H1 (cell line): ENCODE measurements at regions not wholly inside any gene's neighbourhood (a gene's known extent, or its start where the extent isn't known, plus 50 kb on each side); places are given as distances from the start of the nearest gene placed in this dataset.

ENCODE experiments used
- CTCF ChIA-PET: fragments of 300-600 bp; sonication (Branson Sonifier 250); formaldehyde crosslinking; loops from one replicate; lab custom pipeline; 2021; ENCODE audit not compliant: partially characterized antibody; lab: Charles Lee
- POLR2A ChIA-PET: fragments of 300-600 bp; sonication (Branson Sonifier 250); formaldehyde crosslinking; loops from one replicate; lab custom pipeline; 2021; ENCODE audit warnings: inconsistent platforms; ENCODE audit not compliant: partially characterized antibody; lab: Charles Lee
- DNase-seq, 2 experiments: peaks; one replicate each; pipeline versions ENCODE4 v3.0.0 to v3.0.0-alpha.2; 2010 to 2022; ENCODE audit warnings: low spot score in 2 of 2, low read depth in 1 of 2, mixed read lengths in 1 of 2
- FAIRE-seq: peaks from 2 replicates; lab custom pipeline; 2011; peaks lifted over from hg19 to GRCh38; lab: Jason Lieb, UNC
- H2AFZ ChIP-seq: 2 replicates; pipeline ENCODE4 v1.8.1; 2012; ENCODE audit warnings: low read length, inconsistent platforms
- H2AK5ac ChIP-seq: 2 replicates; pipeline ENCODE4 v1.6.1; 2013; ENCODE audit warnings: low read depth, low read length
- H2BK120ac ChIP-seq: replicated peaks from 2 replicates; pipeline ENCODE3; 2013; ENCODE audit warnings: low read depth, low read length, inconsistent platforms
- H2BK12ac ChIP-seq: 2 replicates; pipeline ENCODE4 v1.6.1; 2013; ENCODE audit warnings: low read depth, low read length
- H2BK15ac ChIP-seq: 2 replicates; pipeline ENCODE4 v1.6.1; 2013; ENCODE audit warnings: low read length
- H2BK20ac ChIP-seq: 2 replicates; pipeline ENCODE4 v1.6.1; 2013; ENCODE audit warnings: low read length
- H2BK5ac ChIP-seq: 2 replicates; pipeline ENCODE4 v1.6.1; 2013; ENCODE audit warnings: low read depth, low read length
- H3K14ac ChIP-seq: 2 replicates; pipeline ENCODE4 v1.6.1; 2013; ENCODE audit warnings: inconsistent platforms; ENCODE audit not compliant: insufficient read length
- H3K18ac ChIP-seq: 2 replicates; pipeline ENCODE4 v1.6.1; 2013; ENCODE audit warnings: low read length; ENCODE audit errors: extremely low read depth
- H3K23ac ChIP-seq: 2 replicates; pipeline ENCODE4 v1.6.1; 2013; ENCODE audit warnings: inconsistent platforms; ENCODE audit not compliant: insufficient read length
- H3K23me2 ChIP-seq: 2 replicates; pipeline ENCODE4 v1.6.1; 2013; ENCODE audit warnings: low read depth, low read length
- H3K27ac ChIP-seq: 2 replicates; pipeline ENCODE4 v1.6.1; 2011; ENCODE audit warnings: low read depth, low read length, inconsistent platforms
- H3K27me3 ChIP-seq, 4 experiments: replicated peaks in 1 of 4; 1 replicate in 1 of 4; 2 replicates in 3 of 4; pipeline versions ENCODE4 v1.6.1 to v1.8.1; 2011 to 2013; ENCODE audit warnings: low read length in 3 of 4, mild to moderate bottlenecking in 3 of 4, inconsistent platforms in 2 of 4, mixed read lengths in 2 of 4, moderate library complexity in 1 of 4; ENCODE audit not compliant: control insufficient read depth in 3 of 4, insufficient read depth in 3 of 4; ENCODE audit errors: extremely low read depth in 1 of 4
- H3K36me3 ChIP-seq, 4 experiments: 2 replicates each; pipeline versions ENCODE4 v1.6.1 to v1.8.1; 2011 to 2013; ENCODE audit warnings: mild to moderate bottlenecking in 4 of 4, low read length in 3 of 4, moderate library complexity in 2 of 4, control low read depth in 1 of 4, inconsistent platforms in 1 of 4; ENCODE audit not compliant: insufficient read depth in 4 of 4, control insufficient read depth in 2 of 4
- H3K4ac ChIP-seq: replicated peaks from 2 replicates; pipeline ENCODE3; 2013; ENCODE audit warnings: low read length, low read depth, mixed read lengths, inconsistent platforms; ENCODE audit not compliant: insufficient read length
- H3K4me1 ChIP-seq, 4 experiments: replicated peaks in 1 of 4; 1 replicate in 1 of 4; 2 replicates in 3 of 4; pipeline versions ENCODE4 v1.6.1 to v1.8.1; 2011 to 2013; ENCODE audit warnings: low read length in 3 of 4, inconsistent platforms in 2 of 4, mixed read lengths in 1 of 4; ENCODE audit not compliant: insufficient read depth in 4 of 4, control insufficient read depth in 3 of 4
- H3K4me2 ChIP-seq, 2 experiments: 2 replicates each; pipeline versions ENCODE4 v1.6.1 to v1.8.1; 2011 to 2013; ENCODE audit warnings: low read depth in 2 of 2, low read length in 2 of 2, control low read depth in 1 of 2, inconsistent platforms in 1 of 2, mild to moderate bottlenecking in 1 of 2; ENCODE audit not compliant: insufficient read depth in 1 of 2
- H3K4me3 ChIP-seq, 4 experiments: fragments of 200-600, 300-600 bp in 1 of 4; sonication (generic), shearing (Covaris generic), sonication (Bioruptor Twin) in 1 of 4; 2 replicates each; pipeline versions ENCODE4 v1.5.1 to v1.8.1; 2011 to 2016; ENCODE audit warnings: low read length in 4 of 4, low read depth in 3 of 4, control low read depth in 2 of 4, inconsistent platforms in 2 of 4, mild to moderate bottlenecking in 2 of 4, mixed read lengths in 1 of 4, moderate library complexity in 1 of 4; ENCODE audit not compliant: insufficient read depth in 2 of 4; ENCODE audit errors: extremely low read depth in 1 of 4
- H3K56ac ChIP-seq: replicated peaks from 2 replicates; pipeline ENCODE3; 2013; ENCODE audit warnings: low read depth, mild to moderate bottlenecking, mixed read lengths, low read length, inconsistent platforms; ENCODE audit not compliant: insufficient read length
- H3K79me1 ChIP-seq: 2 replicates; pipeline ENCODE4 v1.6.1; 2013; ENCODE audit warnings: low read depth, low read length, control low read depth
- H3K79me2 ChIP-seq, 2 experiments: 2 replicates each; pipeline versions ENCODE4 v1.6.1 to v1.8.1; 2012 to 2013; ENCODE audit warnings: low read length in 2 of 2, mild to moderate bottlenecking in 2 of 2, inconsistent platforms in 1 of 2; ENCODE audit not compliant: insufficient read depth in 2 of 2, control insufficient read depth in 1 of 2
- H3K9ac ChIP-seq, 4 experiments: replicated peaks in 1 of 4; 1 replicate in 1 of 4; 2 replicates in 3 of 4; pipeline versions ENCODE4 v1.6.1 to v1.8.1; 2011 to 2013; ENCODE audit warnings: low read depth in 3 of 4, low read length in 3 of 4, control low read depth in 2 of 4, mild to moderate bottlenecking in 2 of 4, moderate library complexity in 2 of 4, inconsistent platforms in 1 of 4; ENCODE audit errors: extremely low read depth in 1 of 4
- H3K9me3 ChIP-seq, 2 experiments: 2 replicates each; pipeline versions ENCODE4 v1.6.1 to v1.8.1; 2012 to 2013; ENCODE audit warnings: mild to moderate bottlenecking in 2 of 2, moderate library complexity in 2 of 2, control low read depth in 1 of 2, inconsistent platforms in 1 of 2, low read depth in 1 of 2, low read length in 1 of 2, mixed read lengths in 1 of 2; ENCODE audit not compliant: insufficient read depth in 2 of 2
- H4K20me1 ChIP-seq, 2 experiments: replicated peaks in 1 of 2; 2 replicates each; pipeline versions ENCODE3 to v1.8.1; 2011 to 2013; ENCODE audit warnings: inconsistent platforms in 2 of 2, low read length in 2 of 2, mild to moderate bottlenecking in 1 of 2; ENCODE audit not compliant: insufficient read depth in 2 of 2, control insufficient read depth in 1 of 2
- H4K5ac ChIP-seq: 2 replicates; pipeline ENCODE4 v1.6.1; 2013; ENCODE audit warnings: low read length, low read depth, mixed read lengths, inconsistent platforms; ENCODE audit not compliant: insufficient read length
- H4K8ac ChIP-seq: 2 replicates; pipeline ENCODE4 v1.8.0; 2013; ENCODE audit warnings: mild to moderate bottlenecking, moderate library complexity, low read length, inconsistent platforms; ENCODE audit not compliant: insufficient read depth; ENCODE audit errors: extremely low read depth
- H4K91ac ChIP-seq: replicated peaks from 2 replicates; pipeline ENCODE3; 2013; ENCODE audit warnings: low read length, mixed read lengths, inconsistent platforms; ENCODE audit not compliant: insufficient read length
- EGR1 ChIP-seq: IDR thresholded peaks from 2 replicates; pipeline ENCODE4 v1.6.1; 2011; ENCODE audit warnings: low read depth, low read length, borderline replicate concordance
- FOSL1 ChIP-seq: IDR thresholded peaks from 2 replicates; pipeline ENCODE4 v1.6.1; 2011; ENCODE audit warnings: mild to moderate bottlenecking, low read depth, low read length, moderate library complexity; ENCODE audit not compliant: insufficient read depth
- JUN ChIP-seq: IDR thresholded peaks from 2 replicates; pipeline ENCODE4 v1.6.1; 2011; ENCODE audit warnings: low read depth, mild to moderate bottlenecking, improper control_type of control experiment, low read length
- NANOG ChIP-seq: IDR thresholded peaks from 2 replicates; pipeline ENCODE4 v1.6.1; 2011; ENCODE audit warnings: low read length, low read depth, mild to moderate bottlenecking, inconsistent platforms; ENCODE audit not compliant: insufficient read depth, poor library complexity, severe bottlenecking
- PHF8 ChIP-seq: fragments of 200-600 bp; sonication (generic); conservative IDR thresholded peaks from 2 replicates; pipeline ENCODE4 v1.7.1; 2012; ENCODE audit warnings: low read depth, mild to moderate bottlenecking, inconsistent platforms, low read length, moderate library complexity
- RBBP5 ChIP-seq: IDR thresholded peaks from 2 replicates; pipeline ENCODE4 v1.7.1; 2012; ENCODE audit warnings: low read depth, mild to moderate bottlenecking, inconsistent platforms, low read length, moderate library complexity, borderline replicate concordance
- RNF2 ChIP-seq: fragments of 200-900, 300-1000 bp; sonication (generic); IDR thresholded peaks from 2 replicates; pipeline ENCODE4 v1.7.1; 2016; ENCODE audit warnings: borderline replicate concordance, low read depth, mild to moderate bottlenecking, antibody characterized with exemption, low read length; ENCODE audit not compliant: poor library complexity, severe bottlenecking; ENCODE audit errors: missing control alignments
- RXRA ChIP-seq: IDR thresholded peaks from 2 replicates; pipeline ENCODE4 v1.6.1; 2011; ENCODE audit warnings: low read depth, mild to moderate bottlenecking, low read length, moderate library complexity; ENCODE audit not compliant: insufficient read depth
- SIRT6 ChIP-seq: IDR thresholded peaks from one replicate; pipeline ENCODE4 v1.7.1; 2012; ENCODE audit warnings: low read length, inconsistent platforms
- SIX5 ChIP-seq: IDR thresholded peaks from 2 replicates; pipeline ENCODE4 v1.6.1; 2011; ENCODE audit warnings: mild to moderate bottlenecking, low read depth, low read length
- TAF1 ChIP-seq: IDR thresholded peaks from 2 replicates; pipeline ENCODE4 v1.6.1; 2011; ENCODE audit warnings: mild to moderate bottlenecking, low read depth, low read length
- WGBS, 2 experiments: shearing (Covaris generic) in 1 of 2; methylation state at CpG; one replicate each; pipeline versions ENCODE4 v1.1.6 to v1.1.7; 2013 to 2015; ENCODE audit warnings: low lambda C conversion rate in 2 of 2, mixed read lengths in 2 of 2, inconsistent platforms in 1 of 2, low coverage in 1 of 2, missing lambda C conversion rate in 1 of 2; ENCODE audit not compliant: insufficient replicate concordance in 2 of 2, insufficient coverage in 1 of 2, insufficient read length in 1 of 2; ENCODE audit errors: extremely low coverage in 1 of 2, missing lambda C conversion rate in 1 of 2; 5-methylcytosine and 5-hydroxymethylcytosine counted together
- TF ChIP-seq, protein P1 (sequence below): IDR thresholded peaks from 2 replicates; pipeline ENCODE4 v1.6.1; 2012; ENCODE audit warnings: inconsistent platforms
- TF ChIP-seq, protein P2 (sequence below): IDR thresholded peaks from 2 replicates; pipeline ENCODE4 v1.6.1; 2012; ENCODE audit warnings: low read length, inconsistent platforms

DNA sequence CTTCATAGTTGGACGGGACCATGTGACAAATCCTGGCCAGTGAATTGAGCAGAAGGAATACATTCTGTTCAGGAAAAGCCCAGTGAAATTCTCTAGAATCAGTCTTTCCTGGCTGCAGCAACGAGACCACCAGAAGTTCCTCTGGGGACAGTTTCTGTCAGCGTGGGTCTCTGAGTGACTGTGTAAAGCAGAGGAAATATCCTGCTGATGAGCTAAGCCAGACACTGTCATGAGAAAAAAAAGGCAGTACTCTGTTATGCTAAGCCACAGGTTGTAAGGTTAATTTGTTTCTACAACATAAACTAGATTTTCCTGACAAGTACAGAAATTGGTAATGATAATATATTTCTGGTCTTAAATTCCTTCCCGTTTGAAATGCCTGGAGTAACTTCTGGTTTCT, 664.4 kb downstream of the LMO4 start:
- Histone ChIP-seq H3K23ac (no peak overlapping the region), H2BK120ac (no peak overlapping the region), H3K9me3 (no peaks in the 10 kb centered on the region), H3K79me1 (no peaks in the 10 kb centered on the region), H3K27me3 (no peaks in the 10 kb centered on the region), H3K4me2 (no peak overlapping the region), H3K4me1 (no peaks in the 10 kb centered on the region), H2BK12ac (no peak overlapping the region), H3K4me3 (no peak overlapping the region), H4K91ac (no peak overlapping the region), H3K18ac (no peak overlapping the region), H3K27ac (no peak overlapping the region), H4K5ac (no peak overlapping the region), H3K79me2 (no peaks in the 10 kb centered on the region), H3K23me2 (no peaks in the 10 kb centered on the region), H2AK5ac (no peak overlapping the region), H2BK20ac (no peak overlapping the region), H2AFZ (no peak overlapping the region), H3K9ac (no peak overlapping the region), H2BK15ac (no peak overlapping the region), H3K14ac (no peak overlapping the region), H2BK5ac (no peak overlapping the region), H3K56ac (no peak overlapping the region), H3K4ac (no peak overlapping the region), H4K8ac (no peak overlapping the region), H3K36me3 (no peaks in the 10 kb centered on the region), H4K20me1 (no peaks in the 10 kb centered on the region)
- DNase-seq, result no peak
- ChIA-PET POLR2A (interaction anchor here (0.6 kb wide), 1 partner anchor 621 kb away, joined by 3 read pairs; no protein-coding TSS in a partner anchor), CTCF (no interaction called here)
- FAIRE-seq, result no peak
- 94% methylated on average over 3 of the region's 4 CpGs; no CpG with 5 or more reads in 1 of the 2 experiments for WGBS, 2 experiments
- no peak for TF ChIP-seq RBBP5
- no peak for TF ChIP-seq FOSL1
- no peak for TF ChIP-seq SIRT6
- TF ChIP-seq SIX5, result no peak
- TF ChIP-seq JUN, result no peak
- TF ChIP-seq, protein P1, sequence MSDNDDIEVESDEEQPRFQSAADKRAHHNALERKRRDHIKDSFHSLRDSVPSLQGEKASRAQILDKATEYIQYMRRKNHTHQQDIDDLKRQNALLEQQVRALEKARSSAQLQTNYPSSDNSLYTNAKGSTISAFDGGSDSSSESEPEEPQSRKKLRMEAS, result no peak
- TF ChIP-seq, protein P2, sequence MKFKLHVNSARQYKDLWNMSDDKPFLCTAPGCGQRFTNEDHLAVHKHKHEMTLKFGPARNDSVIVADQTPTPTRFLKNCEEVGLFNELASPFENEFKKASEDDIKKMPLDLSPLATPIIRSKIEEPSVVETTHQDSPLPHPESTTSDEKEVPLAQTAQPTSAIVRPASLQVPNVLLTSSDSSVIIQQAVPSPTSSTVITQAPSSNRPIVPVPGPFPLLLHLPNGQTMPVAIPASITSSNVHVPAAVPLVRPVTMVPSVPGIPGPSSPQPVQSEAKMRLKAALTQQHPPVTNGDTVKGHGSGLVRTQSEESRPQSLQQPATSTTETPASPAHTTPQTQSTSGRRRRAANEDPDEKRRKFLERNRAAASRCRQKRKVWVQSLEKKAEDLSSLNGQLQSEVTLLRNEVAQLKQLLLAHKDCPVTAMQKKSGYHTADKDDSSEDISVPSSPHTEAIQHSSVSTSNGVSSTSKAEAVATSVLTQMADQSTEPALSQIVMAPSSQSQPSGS, result no peak
- no peak for TF ChIP-seq RNF2
- no peak for TF ChIP-seq EGR1
- no peak for TF ChIP-seq TAF1
- no peak for TF ChIP-seq NANOG
- TF ChIP-seq RXRA, result no peak
- TF ChIP-seq PHF8, result no peak
